ENCODE measurements at regions not wholly inside any gene's neighbourhood (a gene's known extent, or its start where the extent isn't known, plus 50 kb on each side); places are given as distances from the start of the nearest gene placed in this dataset.

- no peak overlapping the region for H3K4me3 ChIP-seq (ENCODE audit: insufficient read length, low read depth)
- H3K9me3 ChIP-seq (ENCODE audit: insufficient read depth, low read length), result peaks cover 20% of the 10 kb centered on the region
- peaks cover 5% of the 10 kb centered on the region for H3K27me3 ChIP-seq (ENCODE audit: insufficient read depth, insufficient read length)
- H3K36me3 ChIP-seq (ENCODE audit: insufficient read depth, insufficient read length, low read length), result no peaks in the 10 kb centered on the region
- no peak for TF ChIP-seq YY1 (IDR thresholded peaks at IDR 0.05; ENCODE audit: insufficient read depth, insufficient read length)
- no peak for TF ChIP-seq SUZ12 (IDR thresholded peaks at IDR 0.05; ENCODE audit: extremely low read depth, insufficient read depth, insufficient read length)
- no peak for TF ChIP-seq ZNF274 (IDR thresholded peaks at IDR 0.05; ENCODE audit: low read depth, low read length)
- no peak overlapping the region for H3K9ac ChIP-seq (ENCODE audit: insufficient read length, low read depth)
- H3K4me1 ChIP-seq (ENCODE audit: insufficient read depth, insufficient read length), result peaks cover 7% of the 10 kb centered on the region
- DNase-seq (ENCODE audit: low read depth, low spot score), result no peak
Observed at GRCh38 chr9:134247918-134248631, 78.2 kb upstream of the RXRA start.

- peaks cover 20% of the 10 kb centered on the region for H3K9me3 ChIP-seq (ENCODE audit: insufficient read depth, low read length)
- DNase-seq (ENCODE audit: low read depth, low spot score), result no peak
- no peaks in the 10 kb centered on the region for H3K36me3 ChIP-seq (ENCODE audit: insufficient read depth, insufficient read length, low read length)
- H3K4me1 ChIP-seq (ENCODE audit: insufficient read depth, insufficient read length), result peaks cover 7% of the 10 kb centered on the region
- H3K4me3 ChIP-seq (ENCODE audit: insufficient read length, low read depth), result no peak overlapping the region
- TF ChIP-seq YY1 (IDR thresholded peaks at IDR 0.05; ENCODE audit: insufficient read depth, insufficient read length), result no peak
- H3K9ac ChIP-seq (ENCODE audit: insufficient read length, low read depth), result no peak overlapping the region
- H3K27me3 ChIP-seq (ENCODE audit: insufficient read depth, insufficient read length), result peaks cover 4% of the 10 kb centered on the region
Observed at GRCh38 chr9:134251296-134252069, 74.8 kb upstream of the RXRA start.

DNA sequence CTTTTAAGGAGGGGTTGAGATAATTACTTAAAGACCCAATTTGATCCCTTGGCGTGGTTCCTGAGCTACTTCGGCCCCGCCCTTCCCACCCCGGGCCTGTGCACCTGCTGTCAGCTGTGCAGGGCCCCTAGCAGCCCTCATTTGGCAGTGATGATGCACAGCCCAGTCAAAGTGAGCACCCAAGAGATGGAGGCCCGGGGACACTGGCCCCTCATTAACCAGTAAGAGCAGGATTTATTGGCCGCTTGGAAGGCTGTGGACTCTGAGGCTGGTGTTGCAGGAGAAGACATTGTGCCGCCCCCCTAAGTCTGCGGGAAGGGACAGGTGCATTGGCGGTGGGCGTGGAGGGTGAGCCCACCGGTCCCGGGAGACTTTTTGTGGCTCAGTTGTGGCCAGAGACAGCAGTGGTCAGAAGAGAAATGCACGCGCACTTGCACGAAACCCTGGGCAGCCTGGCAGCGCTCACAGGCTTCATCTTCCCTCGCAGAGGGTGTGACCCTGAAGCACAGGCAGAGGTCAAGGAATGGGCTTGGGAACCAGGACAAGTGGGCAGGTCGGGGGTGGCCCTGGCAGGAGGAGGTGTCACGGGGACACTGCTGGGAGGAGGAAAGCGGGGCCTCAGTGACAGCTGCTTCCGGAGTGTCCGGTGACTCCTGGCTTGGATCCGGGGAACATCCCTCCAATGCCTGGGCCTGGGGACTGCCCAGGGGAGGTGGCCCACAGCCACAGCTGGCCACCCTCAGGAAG lies 74.0 kb upstream of the RXRA start:
- no peak for TF ChIP-seq SUZ12 (IDR thresholded peaks at IDR 0.05; ENCODE audit: extremely low read depth, insufficient read depth, insufficient read length)
- no peak for TF ChIP-seq YY1 (IDR thresholded peaks at IDR 0.05; ENCODE audit: insufficient read depth, insufficient read length)
- TF ChIP-seq ZNF274 (IDR thresholded peaks at IDR 0.05; ENCODE audit: low read depth, low read length), result no peak
- Histone ChIP-seq H3K27me3 (ENCODE audit: insufficient read depth, insufficient read length) (peaks cover 4% of the 10 kb centered on the region), H3K9ac (ENCODE audit: insufficient read length, low read depth) (no peak overlapping the region), H3K36me3 (ENCODE audit: insufficient read depth, insufficient read length, low read length) (no peaks in the 10 kb centered on the region), H3K9me3 (ENCODE audit: insufficient read depth, low read length) (peaks cover 20% of the 10 kb centered on the region), H3K4me3 (ENCODE audit: insufficient read length, low read depth) (no peak overlapping the region), H3K4me1 (ENCODE audit: insufficient read depth, insufficient read length) (peaks cover 10% of the 10 kb centered on the region)
- no peak for DNase-seq (ENCODE audit: low read depth, low spot score)

- Histone ChIP-seq H3K36me3 (ENCODE audit: insufficient read depth, insufficient read length, low read length) (no peaks in the 10 kb centered on the region), H3K9ac (ENCODE audit: insufficient read length, low read depth) (no peak overlapping the region), H3K9me3 (ENCODE audit: insufficient read depth, low read length) (0 out of 2 replicates have a peak, but pooled peaks cover 7% of the 10 kb centered on the region), H3K27me3 (ENCODE audit: insufficient read depth, insufficient read length) (peaks cover 4% of the 10 kb centered on the region), H3K4me1 (ENCODE audit: insufficient read depth, insufficient read length) (peaks cover 10% of the 10 kb centered on the region), H3K4me3 (ENCODE audit: insufficient read length, low read depth) (no peak overlapping the region)
- TF ChIP-seq ZNF274 (IDR thresholded peaks at IDR 0.05; ENCODE audit: low read depth, low read length) (no peak), SUZ12 (IDR thresholded peaks at IDR 0.05; ENCODE audit: extremely low read depth, insufficient read depth, insufficient read length) (no peak), YY1 (IDR thresholded peaks at IDR 0.05; ENCODE audit: insufficient read depth, insufficient read length) (no peak)
- DNase-seq (ENCODE audit: low read depth, low spot score), result no peak
Observed at GRCh38 chr9:134253606-134254205, 72.5 kb upstream of the RXRA start.

DNA sequence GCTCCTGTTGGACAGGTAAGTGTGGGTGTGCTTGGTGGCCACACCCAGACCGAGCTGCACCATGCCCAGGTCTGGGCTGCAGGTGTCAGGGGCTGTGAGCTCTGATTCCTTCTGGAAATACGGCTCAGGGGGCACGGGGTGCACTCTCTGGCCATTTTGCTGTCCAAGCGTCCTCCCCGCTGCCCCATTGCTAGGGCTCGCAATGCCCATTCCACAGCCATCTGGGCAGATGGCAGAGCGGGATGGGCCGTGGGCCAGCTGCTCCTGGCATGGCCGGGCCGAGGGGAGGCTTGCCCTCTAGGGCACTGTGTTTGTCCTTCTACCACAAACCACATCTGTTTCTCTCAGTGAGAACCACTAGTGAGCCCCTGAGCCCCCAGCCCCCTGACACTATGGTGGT lies 67.9 kb upstream of the RXRA start:
- no peak for DNase-seq (ENCODE audit: low read depth, low spot score)
- no peak overlapping the region for H3K4me3 ChIP-seq (ENCODE audit: insufficient read length, low read depth)
- no peaks in the 10 kb centered on the region for H3K9me3 ChIP-seq (ENCODE audit: insufficient read depth, low read length)
- H3K4me1 ChIP-seq (ENCODE audit: insufficient read depth, insufficient read length), result peaks cover 3% of the 10 kb centered on the region
- H3K36me3 ChIP-seq (ENCODE audit: insufficient read depth, insufficient read length, low read length), result no peaks in the 10 kb centered on the region
- H3K9ac ChIP-seq (ENCODE audit: insufficient read length, low read depth), result no peak overlapping the region
- H3K27me3 ChIP-seq (ENCODE audit: insufficient read depth, insufficient read length), result peaks cover 4% of the 10 kb centered on the region
- no peak for TF ChIP-seq SUZ12 (IDR thresholded peaks at IDR 0.05; ENCODE audit: extremely low read depth, insufficient read depth, insufficient read length)
- no peak for TF ChIP-seq YY1 (IDR thresholded peaks at IDR 0.05; ENCODE audit: insufficient read depth, insufficient read length)
- no peak for TF ChIP-seq ZNF274 (IDR thresholded peaks at IDR 0.05; ENCODE audit: low read depth, low read length)

GRCh38 chr9:134258828-134259546 lies 67.3 kb upstream of the RXRA start:
- H3K27me3 ChIP-seq (ENCODE audit: insufficient read depth, insufficient read length), result peaks cover 4% of the 10 kb centered on the region
- peaks cover 5% of the 10 kb centered on the region for H3K4me1 ChIP-seq (ENCODE audit: insufficient read depth, insufficient read length)
- no peak overlapping the region for H3K4me3 ChIP-seq (ENCODE audit: insufficient read length, low read depth)
- DNase-seq (ENCODE audit: low read depth, low spot score), result no peak
- no peak for TF ChIP-seq ZNF274 (IDR thresholded peaks at IDR 0.05; ENCODE audit: low read depth, low read length)
- TF ChIP-seq YY1 (IDR thresholded peaks at IDR 0.05; ENCODE audit: insufficient read depth, insufficient read length), result no peak
- no peak for TF ChIP-seq SUZ12 (IDR thresholded peaks at IDR 0.05; ENCODE audit: extremely low read depth, insufficient read depth, insufficient read length)
- no peaks in the 10 kb centered on the region for H3K9me3 ChIP-seq (ENCODE audit: insufficient read depth, low read length)
- no peaks in the 10 kb centered on the region for H3K36me3 ChIP-seq (ENCODE audit: insufficient read depth, insufficient read length, low read length)
- H3K9ac ChIP-seq (ENCODE audit: insufficient read length, low read depth), result no peak overlapping the region
